ENCODE measurements at regions not wholly inside any gene's neighbourhood (a gene's known extent, or its start where the extent isn't known, plus 50 kb on each side); places are given as distances from the start of the nearest gene placed in this dataset.

DNA sequence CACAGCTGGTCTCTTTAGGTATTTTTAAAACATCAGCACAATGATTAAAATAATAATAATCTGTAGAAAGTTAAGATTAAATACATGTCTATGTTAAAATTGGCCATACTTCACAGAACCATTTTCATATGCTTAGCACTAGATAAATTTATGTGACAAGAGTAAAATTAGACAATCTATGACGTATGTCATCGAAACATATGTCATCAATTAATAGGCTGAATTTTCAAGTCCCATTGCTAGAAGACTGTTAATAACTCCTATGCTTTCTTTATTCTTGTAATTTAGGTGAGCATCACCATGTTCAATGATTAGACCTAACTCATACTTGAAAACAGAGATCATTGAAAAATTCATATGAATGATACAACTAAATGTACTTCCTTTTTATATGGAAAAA, 593.3 kb upstream of the KCNMB2 start:
- TF ChIP-seq, protein P1, sequence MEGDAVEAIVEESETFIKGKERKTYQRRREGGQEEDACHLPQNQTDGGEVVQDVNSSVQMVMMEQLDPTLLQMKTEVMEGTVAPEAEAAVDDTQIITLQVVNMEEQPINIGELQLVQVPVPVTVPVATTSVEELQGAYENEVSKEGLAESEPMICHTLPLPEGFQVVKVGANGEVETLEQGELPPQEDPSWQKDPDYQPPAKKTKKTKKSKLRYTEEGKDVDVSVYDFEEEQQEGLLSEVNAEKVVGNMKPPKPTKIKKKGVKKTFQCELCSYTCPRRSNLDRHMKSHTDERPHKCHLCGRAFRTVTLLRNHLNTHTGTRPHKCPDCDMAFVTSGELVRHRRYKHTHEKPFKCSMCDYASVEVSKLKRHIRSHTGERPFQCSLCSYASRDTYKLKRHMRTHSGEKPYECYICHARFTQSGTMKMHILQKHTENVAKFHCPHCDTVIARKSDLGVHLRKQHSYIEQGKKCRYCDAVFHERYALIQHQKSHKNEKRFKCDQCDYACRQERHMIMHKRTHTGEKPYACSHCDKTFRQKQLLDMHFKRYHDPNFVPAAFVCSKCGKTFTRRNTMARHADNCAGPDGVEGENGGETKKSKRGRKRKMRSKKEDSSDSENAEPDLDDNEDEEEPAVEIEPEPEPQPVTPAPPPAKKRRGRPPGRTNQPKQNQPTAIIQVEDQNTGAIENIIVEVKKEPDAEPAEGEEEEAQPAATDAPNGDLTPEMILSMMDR (IDR thresholded peaks at IDR 0.05; ENCODE audit: low read length) = no peak
- no peak for TF ChIP-seq EZH2phosphoT487 (IDR thresholded peaks at IDR 0.05; ENCODE audit: low read length)
- TF ChIP-seq EZH2 (optimal IDR thresholded peaks at IDR 0.05; ENCODE audit: low read depth, low read length) = no peak

Measured in MM.1S (cell line).